K562 (cell line): ENCODE measurements at regions not wholly inside any gene's neighbourhood (a gene's known extent, or its start where the extent isn't known, plus 50 kb on each side); places are given as distances from the start of the nearest gene placed in this dataset.

Experiments used
- HNRNPK ChIP-seq: fragments of 200-400 bp; formaldehyde crosslinking; IDR thresholded peaks from one replicate; pipeline ENCODE4 v1.6.1; 2018; ENCODE audit warnings: mild to moderate bottlenecking, low read depth, low read length; ENCODE audit not compliant: poor library complexity, severe bottlenecking
- RERE ChIP-seq: sonication (generic); formaldehyde crosslinking; IDR thresholded peaks from 2 replicates; pipeline ENCODE4 v1.8.0; 2023; ENCODE audit warnings: missing genetic modification reagents, mild to moderate bottlenecking, borderline replicate concordance
- ZNF133 ChIP-seq: fragments of 250-450 bp; sonication (Bioruptor Pico); IDR thresholded peaks from 2 replicates; pipeline ENCODE4 v1.4.0; 2020; ENCODE audit warnings: mild to moderate bottlenecking
- ZNF76 ChIP-seq: fragments of 250-450 bp; sonication (Bioruptor Pico); IDR thresholded peaks from 2 replicates; pipeline ENCODE4 v1.4.0; 2020; ENCODE audit warnings: mild to moderate bottlenecking, moderate library complexity, borderline replicate concordance
- TF ChIP-seq, protein P1 (sequence below): fragments of 450-650 bp; IDR thresholded peaks from 2 replicates; pipeline ENCODE4 v1.6.1; 2017; ENCODE audit warnings: mild to moderate bottlenecking, moderate library complexity
- TF ChIP-seq, protein P2 (sequence below): fragments of 250-450 bp; sonication (Bioruptor Pico); IDR thresholded peaks from 2 replicates; pipeline ENCODE4 v1.5.0; 2021; ENCODE audit warnings: mild to moderate bottlenecking, moderate library complexity

DNA sequence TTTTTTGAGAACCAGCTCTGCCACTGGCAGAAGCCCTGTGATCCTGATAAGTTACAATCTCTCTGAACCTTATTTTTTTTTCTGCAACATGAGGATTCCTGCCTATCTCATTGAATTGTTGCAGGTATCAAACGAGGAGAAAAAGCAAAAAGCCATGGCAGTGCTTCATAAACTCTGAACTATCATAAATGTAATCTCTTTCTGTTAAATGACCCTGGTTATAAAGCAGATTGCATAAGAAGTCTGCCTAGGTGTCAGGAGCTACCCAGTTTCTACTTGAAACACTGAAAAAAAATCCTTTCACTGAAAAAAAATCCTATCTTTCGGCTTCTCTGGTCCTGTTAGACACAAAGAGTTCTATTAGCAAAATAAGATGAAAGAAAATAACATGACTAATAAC lies 172.7 kb downstream of the FAM43A start (continued):
- TF ChIP-seq RERE (CRISPR knock-in tag) (no peak), HNRNPK (no peak), ZNF133 (no peak), ZNF76 (CRISPR knock-in tag) (no peak)
- TF ChIP-seq, protein P1, sequence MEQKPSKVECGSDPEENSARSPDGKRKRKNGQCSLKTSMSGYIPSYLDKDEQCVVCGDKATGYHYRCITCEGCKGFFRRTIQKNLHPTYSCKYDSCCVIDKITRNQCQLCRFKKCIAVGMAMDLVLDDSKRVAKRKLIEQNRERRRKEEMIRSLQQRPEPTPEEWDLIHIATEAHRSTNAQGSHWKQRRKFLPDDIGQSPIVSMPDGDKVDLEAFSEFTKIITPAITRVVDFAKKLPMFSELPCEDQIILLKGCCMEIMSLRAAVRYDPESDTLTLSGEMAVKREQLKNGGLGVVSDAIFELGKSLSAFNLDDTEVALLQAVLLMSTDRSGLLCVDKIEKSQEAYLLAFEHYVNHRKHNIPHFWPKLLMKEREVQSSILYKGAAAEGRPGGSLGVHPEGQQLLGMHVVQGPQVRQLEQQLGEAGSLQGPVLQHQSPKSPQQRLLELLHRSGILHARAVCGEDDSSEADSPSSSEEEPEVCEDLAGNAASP = no peak
- TF ChIP-seq, protein P2, sequence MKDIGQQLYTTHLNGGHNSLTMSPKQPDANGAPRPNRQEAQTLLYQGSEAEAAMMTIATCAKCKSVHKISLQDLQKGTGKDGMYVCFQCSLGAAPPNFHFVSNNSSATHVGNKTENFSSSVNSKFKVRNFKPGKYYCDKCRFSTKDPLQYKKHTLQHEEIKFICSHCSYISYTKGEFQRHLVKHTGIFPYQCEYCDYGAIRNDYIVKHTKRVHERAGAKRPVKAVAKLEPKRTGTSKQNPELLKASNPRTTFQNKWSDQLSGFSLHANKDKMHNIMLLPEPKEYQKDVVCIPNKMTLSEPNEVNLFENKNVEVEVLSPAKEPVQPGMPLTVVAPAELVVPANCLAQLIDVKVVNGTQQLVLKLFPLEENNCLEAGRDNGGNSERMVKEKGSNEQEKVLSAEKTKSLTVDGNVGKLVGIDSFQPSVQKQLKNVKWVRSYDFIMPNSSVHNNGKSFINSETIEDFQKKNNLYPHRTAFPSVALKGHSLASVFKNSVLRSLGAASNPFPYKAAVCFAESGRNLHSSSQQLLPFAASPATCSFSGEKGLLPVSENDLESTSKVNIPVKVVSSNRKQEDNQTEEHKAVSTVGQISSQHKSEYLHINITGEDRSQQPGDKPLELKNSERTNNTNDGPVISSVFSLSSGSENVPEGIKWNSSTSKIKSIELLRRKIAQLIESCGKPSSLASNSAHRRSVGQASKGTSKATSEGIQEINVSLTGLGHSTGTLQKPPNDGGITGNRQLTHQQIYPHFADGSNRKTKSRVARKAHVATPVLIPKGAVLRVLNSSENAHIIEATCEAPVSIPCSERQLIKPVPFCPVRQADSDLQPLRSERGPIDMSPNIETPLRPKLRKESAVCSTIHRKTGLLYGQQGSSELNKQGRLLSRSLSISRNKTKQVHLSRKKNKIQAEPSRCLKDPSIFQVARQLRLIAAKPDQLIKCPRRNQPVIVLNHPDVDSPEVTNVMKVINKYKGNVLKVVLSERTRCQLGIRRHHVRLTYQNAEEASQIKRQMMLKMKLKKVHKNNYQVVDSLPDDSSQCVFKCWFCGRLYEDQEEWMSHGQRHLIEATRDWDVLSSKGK (CRISPR knock-in tag) = no peak
